Omental fat pad (tissue), 3 donors: ENCODE measurements at regions not wholly inside any gene's neighbourhood (a gene's known extent, or its start where the extent isn't known, plus 50 kb on each side); places are given as distances from the start of the nearest gene placed in this dataset.
"Not testable (repeated sequence)": the region's sequence is repeated elsewhere in the genome, so short reads cannot be mapped to it uniquely, and the experiment has no call there.

Experiments used
- ATAC-seq: fragments of 150-250 bp; one replicate; pipeline ENCODE4 v1.9.1; 2016; ENCODE audit warnings: mild to moderate bottlenecking, moderate library complexity; ENCODE audit not compliant: low FRiP score
- DNase-seq: peaks from one replicate; pipeline ENCODE4 v3.0.0-alpha.2; 2019; ENCODE audit warnings: low spot score
- CTCF ChIP-seq, 3 donors: fragments of 450-650 bp; IDR thresholded peaks; one replicate each; pipeline ENCODE4 v1.5.1; 2016 to 2017; ENCODE audit warnings: antibody characterized with exemption in 3 of 3, mild to moderate bottlenecking in 3 of 3, moderate library complexity in 2 of 3

DNA sequence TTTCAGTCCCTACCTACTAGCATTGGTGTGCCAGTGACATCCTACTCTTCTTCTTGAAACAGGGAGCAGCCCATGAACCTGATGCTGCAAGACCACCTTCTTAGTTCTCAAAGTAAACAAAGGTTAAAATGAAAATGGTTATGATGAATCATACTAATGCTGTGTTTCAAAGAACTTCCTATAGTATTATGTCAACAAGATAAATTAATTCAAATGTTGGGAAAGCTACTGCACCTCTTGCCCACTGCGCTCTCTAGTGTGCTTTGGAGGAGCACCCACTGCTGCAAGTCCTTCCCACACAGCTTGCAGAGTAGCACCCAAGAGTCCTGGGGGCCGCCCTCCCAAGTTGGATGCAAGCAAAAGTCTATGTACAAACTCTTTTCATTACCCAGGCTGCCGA lies 81.1 kb downstream of the CD200R1L start:
- DNase-seq (no peak), ATAC-seq (no peak)
- no peak for TF ChIP-seq CTCF (IDR thresholded peaks at IDR 0.05)

DNA sequence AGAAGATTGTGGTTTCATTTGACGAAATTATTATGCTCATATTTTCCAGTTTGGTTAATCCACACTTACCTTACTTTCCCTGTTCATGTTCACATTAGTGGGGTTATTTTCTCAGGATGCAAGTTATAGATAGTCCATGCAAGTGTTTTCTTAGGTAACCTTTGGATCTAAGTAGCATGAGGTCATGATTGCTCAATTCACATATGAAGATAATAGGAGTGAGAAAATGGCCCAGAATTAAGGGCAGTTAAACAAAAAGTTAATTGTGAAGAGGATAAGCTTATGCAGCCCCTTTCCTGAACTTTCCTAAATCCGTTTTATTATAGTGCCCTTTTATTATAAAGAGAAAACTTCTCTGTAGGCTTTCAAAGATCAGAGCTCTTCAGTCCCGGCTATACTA lies 83.4 kb downstream of the CD200R1L start:
- ATAC-seq (no peak), DNase-seq (no peak)
- TF ChIP-seq CTCF (IDR thresholded peaks at IDR 0.05): no peak

DNA sequence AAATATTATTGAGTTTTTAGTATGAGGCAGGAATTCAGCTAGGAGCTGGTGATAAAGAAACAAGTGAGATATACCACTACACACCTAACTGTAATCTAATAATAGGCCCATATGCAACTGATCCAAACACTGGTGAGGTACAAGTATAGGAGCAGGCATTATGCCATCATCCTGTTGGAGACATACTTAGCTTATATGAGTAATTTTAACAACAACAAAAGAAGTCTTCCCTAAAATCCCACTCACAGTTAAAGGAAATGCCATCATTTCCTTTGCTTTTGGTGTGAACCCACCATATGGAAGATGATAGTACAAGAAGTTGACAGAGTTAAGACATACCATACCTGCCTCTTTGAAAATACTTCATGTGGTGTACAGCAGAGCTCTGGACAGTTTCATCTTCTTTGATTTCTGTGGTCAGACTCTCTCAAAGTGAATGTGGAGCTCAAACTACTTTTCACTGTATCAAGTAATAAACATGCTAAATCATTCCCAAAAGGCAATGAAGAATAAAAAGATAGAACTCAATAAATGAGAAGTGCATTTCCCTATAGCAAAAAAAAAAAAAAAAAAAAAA lies 85.5 kb downstream of the CD200R1L start:
- ATAC-seq (no peak), DNase-seq (no peak)
- no peak for TF ChIP-seq CTCF (IDR thresholded peaks at IDR 0.05)

- no peak for ATAC-seq
- no peak for DNase-seq
- no peak for TF ChIP-seq CTCF (IDR thresholded peaks at IDR 0.05)
Measured at GRCh38 chr3:112759681-112760080, 87.0 kb downstream of the CD200R1L start.

DNA sequence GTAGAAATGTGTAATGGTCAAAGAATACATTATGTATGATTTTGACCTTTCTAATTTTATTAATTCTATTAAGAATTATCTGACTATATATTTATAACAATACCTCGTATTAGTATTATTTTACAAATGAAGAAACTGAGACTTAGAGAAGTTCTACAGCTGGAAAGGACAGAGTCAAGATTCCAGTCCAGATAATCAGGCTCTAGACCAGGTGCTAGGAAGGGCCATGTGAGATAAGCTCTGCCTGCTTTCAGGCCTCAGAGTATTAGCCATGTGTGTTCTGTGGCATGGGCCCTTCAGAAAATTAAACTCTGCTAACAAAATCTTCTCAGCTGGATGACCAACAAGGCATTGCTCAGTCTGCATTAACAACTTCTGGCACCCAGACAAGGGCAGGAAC lies 87.5 kb downstream of the CD200R1L start:
- ATAC-seq (no peak), DNase-seq (no peak)
- no peak for TF ChIP-seq CTCF (IDR thresholded peaks at IDR 0.05)

GRCh38 chr3:112757197-112757596 lies 89.5 kb downstream of the CD200R1L start:
- DNase-seq: no peak
- ATAC-seq: no peak
- TF ChIP-seq CTCF (IDR thresholded peaks at IDR 0.05): no peak

DNA sequence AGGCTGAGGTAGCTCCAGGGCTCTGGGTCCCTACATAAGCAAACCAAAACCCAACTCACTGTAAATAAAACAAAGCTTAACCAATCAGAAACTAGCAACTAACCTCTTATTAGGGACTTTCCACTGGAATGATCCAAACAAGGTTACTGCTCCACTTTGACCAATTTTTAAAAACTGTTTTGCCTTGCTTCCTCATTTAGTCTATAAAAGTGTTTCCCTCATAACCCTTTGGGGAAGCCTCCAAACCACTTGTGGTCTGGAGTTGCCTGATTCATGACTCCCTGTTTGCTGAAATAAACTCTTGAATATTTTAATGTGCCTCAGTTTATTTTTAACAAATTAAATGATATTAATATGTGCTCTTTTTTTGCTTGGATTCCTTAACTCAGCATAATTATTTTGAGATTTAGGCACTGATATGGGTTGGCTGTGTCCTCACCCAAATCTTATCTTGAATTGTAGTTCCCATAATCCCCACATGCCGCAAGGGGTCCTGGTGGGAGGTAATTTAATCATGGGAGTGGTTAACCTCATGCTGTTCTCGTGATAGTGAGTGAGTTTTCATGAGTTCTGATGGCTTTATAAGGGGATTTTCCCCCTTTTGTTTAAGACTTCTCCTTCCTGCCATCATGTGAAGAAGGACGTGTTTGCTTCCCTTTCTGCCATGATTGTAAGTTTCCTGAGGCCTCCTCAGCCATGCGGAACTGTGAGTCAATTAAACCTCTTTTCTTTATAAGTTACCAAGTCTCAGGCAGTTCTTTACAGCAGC lies 90.6 kb downstream of the CD200R1L start:
- no peak for TF ChIP-seq CTCF (IDR thresholded peaks at IDR 0.05)
- DNase-seq (no peak), ATAC-seq (no peak)

DNA sequence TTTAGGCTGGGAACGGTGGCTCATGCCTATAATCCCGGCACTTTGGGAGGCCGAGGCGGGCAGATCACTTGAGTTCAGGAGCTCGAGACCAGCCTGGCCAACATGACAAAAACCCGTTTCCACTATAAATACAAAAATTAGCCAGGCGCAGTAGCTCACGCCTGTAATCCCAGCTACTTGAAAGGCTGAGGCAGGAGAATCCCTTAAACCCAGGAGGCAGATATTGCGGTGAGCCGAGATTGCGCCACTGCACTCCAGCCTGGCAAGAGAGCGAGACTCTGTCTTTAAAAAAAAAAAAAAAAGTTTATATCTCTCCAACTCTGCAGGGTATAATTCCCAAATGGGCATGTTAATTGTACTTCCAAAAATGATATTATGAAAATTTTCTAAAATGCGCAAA lies 91.6 kb downstream of the CD200R1L start:
- not testable (repeated sequence) for ATAC-seq, DNase-seq
